PC-9 (cell line): ENCODE measurements at regions not wholly inside any gene's neighbourhood (a gene's known extent, or its start where the extent isn't known, plus 50 kb on each side); places are given as distances from the start of the nearest gene placed in this dataset.

ENCODE experiments used
- BruUV-seq: library from RNA; stranded (reverse); fragments of 400-500 nt; replicated peaks from 2 replicates; lab custom pipeline; 2021; lab: Mats Ljungman, UMichigan
- CTCF ChIA-PET: fragments of 300-600 bp; sonication (Branson Sonifier 250); formaldehyde crosslinking; loops from one replicate; lab custom pipeline; 2022; ENCODE audit warnings: antibody characterized with exemption; lab: Charles Lee
- POLR2A ChIA-PET: fragments of 300-600 bp; sonication (Branson Sonifier 250); formaldehyde crosslinking; loops from one replicate; lab custom pipeline; 2022; ENCODE audit warnings: antibody characterized with exemption; ENCODE audit not compliant: unreplicated experiment; lab: Charles Lee
- DNase-seq, 2 experiments: peaks; one replicate each; pipeline versions ENCODE4 v3.0.0 to v3.0.0-alpha.2; 2015 to 2022; ENCODE audit warnings: mixed read lengths in 1 of 2
- H2AFZ ChIP-seq: fragments of 200-600 bp; sonication (generic); 2 replicates; pipeline ENCODE4 v1.8.1; 2017; ENCODE audit warnings: antibody characterized with exemption
- H3F3A ChIP-seq: fragments of 200-600 bp; sonication (generic); 2 replicates; pipeline ENCODE4 v1.8.1; 2017; ENCODE audit warnings: antibody characterized with exemption, mild to moderate bottlenecking, low read depth; ENCODE audit not compliant: insufficient read depth
- H3K27ac ChIP-seq: fragments of 200-600 bp; sonication (generic); 2 replicates; pipeline ENCODE4 v1.6.1; 2016; ENCODE audit warnings: mixed run types
- H3K27me3 ChIP-seq: fragments of 200-600 bp; sonication (generic); 2 replicates; pipeline ENCODE4 v1.6.1; 2016; ENCODE audit warnings: low read depth, mixed run types; ENCODE audit not compliant: insufficient read depth
- H3K36me3 ChIP-seq: fragments of 200-600 bp; sonication (generic); 2 replicates; pipeline ENCODE4 v1.6.1; 2016; ENCODE audit warnings: low read depth, mixed run types
- H3K4me1 ChIP-seq: fragments of 200-600 bp; sonication (generic); replicated peaks from 2 replicates; pipeline ENCODE4 v1.6.1; 2016; ENCODE audit warnings: mixed run types; ENCODE audit not compliant: insufficient read depth
- H3K4me2 ChIP-seq: fragments of 200-600 bp; sonication (generic); 2 replicates; pipeline ENCODE4 v1.6.1; 2017; ENCODE audit warnings: mixed run types
- H3K4me3 ChIP-seq: fragments of 200-600 bp; sonication (generic); 2 replicates; pipeline ENCODE4 v1.6.1; 2016; ENCODE audit warnings: mixed run types
- H3K79me2 ChIP-seq: fragments of 200-600 bp; sonication (generic); 2 replicates; pipeline ENCODE4 v1.6.1; 2017; ENCODE audit warnings: low read depth, mixed run types
- H3K9me2 ChIP-seq: fragments of 200-600 bp; sonication (generic); 2 replicates; pipeline ENCODE4 v1.8.1; 2017; ENCODE audit warnings: mild to moderate bottlenecking; ENCODE audit not compliant: insufficient read depth
- H3K9me3 ChIP-seq: fragments of 200-600 bp; sonication (generic); 2 replicates; pipeline ENCODE4 v1.8.1; 2016; ENCODE audit warnings: low read depth; ENCODE audit not compliant: insufficient read depth
- H4K20me1 ChIP-seq: fragments of 200-600 bp; sonication (generic); 2 replicates; pipeline ENCODE4 v1.8.1; 2017; ENCODE audit not compliant: insufficient read depth
- EZH2 ChIP-seq: fragments of 200-600 bp; sonication (generic); IDR thresholded peaks from 2 replicates; pipeline ENCODE4 v1.8.0; 2017; ENCODE audit warnings: antibody characterized with exemption, low read depth
- intact Hi-C: fragments of 100-400 bp; cut with micrococcal nuclease; formaldehyde crosslinking; loops from one replicate; pipeline ENCODE4 v1.10.0; 2022; ENCODE audit not compliant: unreplicated experiment
- TF ChIP-seq, protein P1 (sequence below): fragments of 200-600 bp; sonication (generic); conservative IDR thresholded peaks from 2 replicates; pipeline ENCODE4 v1.6.1; 2017; ENCODE audit warnings: mixed run types, antibody characterized with exemption, mild to moderate bottlenecking, moderate library complexity

DNA sequence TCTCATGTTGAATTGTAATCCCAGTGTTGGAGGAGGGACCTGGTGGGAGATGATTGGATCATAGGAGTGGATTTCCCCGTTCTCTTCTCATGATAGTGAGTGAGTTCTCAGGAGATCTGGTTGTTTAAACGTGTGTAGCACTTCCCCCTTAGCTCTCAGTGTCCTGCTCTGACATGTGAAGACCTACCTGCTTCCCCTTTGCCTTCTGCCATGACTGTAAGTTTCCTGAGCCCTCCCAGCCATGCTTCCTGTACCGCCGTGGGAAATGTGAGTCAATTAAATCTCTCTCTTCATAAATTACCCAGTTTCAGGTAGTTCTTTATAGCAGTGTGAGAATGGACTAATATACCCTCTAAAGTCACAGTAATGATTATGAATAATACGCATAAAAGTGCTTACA lies 248.4 kb upstream of the LRRC7 start:
- Histone ChIP-seq H3K27me3 (no peaks in the 10 kb centered on the region), H3K9me3 (no peaks in the 10 kb centered on the region), H3K79me2 (no peaks in the 10 kb centered on the region), H3K27ac (no peak overlapping the region), H3K36me3 (no peaks in the 10 kb centered on the region), H3K9me2 (no peaks in the 10 kb centered on the region), H3F3A (no peaks in the 10 kb centered on the region), H3K4me2 (no peak overlapping the region), H4K20me1 (no peaks in the 10 kb centered on the region), H3K4me3 (no peak overlapping the region), H2AFZ (no peak overlapping the region), H3K4me1 (no peaks in the 10 kb centered on the region)
- TF ChIP-seq EZH2, result no peak
- TF ChIP-seq, protein P1, sequence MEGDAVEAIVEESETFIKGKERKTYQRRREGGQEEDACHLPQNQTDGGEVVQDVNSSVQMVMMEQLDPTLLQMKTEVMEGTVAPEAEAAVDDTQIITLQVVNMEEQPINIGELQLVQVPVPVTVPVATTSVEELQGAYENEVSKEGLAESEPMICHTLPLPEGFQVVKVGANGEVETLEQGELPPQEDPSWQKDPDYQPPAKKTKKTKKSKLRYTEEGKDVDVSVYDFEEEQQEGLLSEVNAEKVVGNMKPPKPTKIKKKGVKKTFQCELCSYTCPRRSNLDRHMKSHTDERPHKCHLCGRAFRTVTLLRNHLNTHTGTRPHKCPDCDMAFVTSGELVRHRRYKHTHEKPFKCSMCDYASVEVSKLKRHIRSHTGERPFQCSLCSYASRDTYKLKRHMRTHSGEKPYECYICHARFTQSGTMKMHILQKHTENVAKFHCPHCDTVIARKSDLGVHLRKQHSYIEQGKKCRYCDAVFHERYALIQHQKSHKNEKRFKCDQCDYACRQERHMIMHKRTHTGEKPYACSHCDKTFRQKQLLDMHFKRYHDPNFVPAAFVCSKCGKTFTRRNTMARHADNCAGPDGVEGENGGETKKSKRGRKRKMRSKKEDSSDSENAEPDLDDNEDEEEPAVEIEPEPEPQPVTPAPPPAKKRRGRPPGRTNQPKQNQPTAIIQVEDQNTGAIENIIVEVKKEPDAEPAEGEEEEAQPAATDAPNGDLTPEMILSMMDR, result no peak
- BruUV-seq, result no TSS peak
- no peak for DNase-seq
- CTCF ChIA-PET, result no interaction called here
- intact Hi-C loops, result no loop called here
- POLR2A ChIA-PET, result no interaction called here

DNA sequence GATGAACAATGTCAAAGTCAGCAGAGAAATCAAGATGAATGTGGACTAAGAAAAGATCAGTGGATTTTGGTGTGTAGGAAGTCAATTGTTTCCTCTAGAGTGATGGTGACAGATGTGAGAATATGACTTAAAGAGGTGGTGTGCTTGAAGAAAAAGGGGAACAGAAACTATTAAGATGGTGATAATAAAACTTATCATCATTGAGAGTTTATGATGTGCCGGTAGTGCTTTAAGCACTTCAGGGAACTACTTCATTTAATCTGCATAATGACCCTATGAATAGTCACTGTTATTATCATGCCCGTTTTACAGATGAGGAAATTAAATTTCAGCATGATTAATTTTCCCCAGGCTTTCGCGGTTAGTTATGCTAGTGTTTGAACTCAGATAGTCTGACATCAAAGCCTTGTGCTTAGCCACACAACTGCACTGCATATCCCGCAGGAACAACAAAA lies 246.9 kb upstream of the LRRC7 start:
- Histone ChIP-seq H3K27me3 (no peaks in the 10 kb centered on the region), H3K36me3 (no peaks in the 10 kb centered on the region), H3K9me3 (no peaks in the 10 kb centered on the region), H3F3A (no peaks in the 10 kb centered on the region), H3K4me1 (no peaks in the 10 kb centered on the region), H3K4me2 (no peak overlapping the region), H3K4me3 (no peak overlapping the region), H4K20me1 (no peaks in the 10 kb centered on the region), H3K79me2 (no peaks in the 10 kb centered on the region), H3K9me2 (no peaks in the 10 kb centered on the region), H2AFZ (no peak overlapping the region), H3K27ac (no peak overlapping the region)
- ChIA-PET CTCF (no interaction called here), POLR2A (no interaction called here)
- no TSS peak for BruUV-seq
- TF ChIP-seq, protein P1, result no peak
- TF ChIP-seq EZH2, result no peak
- no peak for DNase-seq
- intact Hi-C loops, result no loop called here

DNA sequence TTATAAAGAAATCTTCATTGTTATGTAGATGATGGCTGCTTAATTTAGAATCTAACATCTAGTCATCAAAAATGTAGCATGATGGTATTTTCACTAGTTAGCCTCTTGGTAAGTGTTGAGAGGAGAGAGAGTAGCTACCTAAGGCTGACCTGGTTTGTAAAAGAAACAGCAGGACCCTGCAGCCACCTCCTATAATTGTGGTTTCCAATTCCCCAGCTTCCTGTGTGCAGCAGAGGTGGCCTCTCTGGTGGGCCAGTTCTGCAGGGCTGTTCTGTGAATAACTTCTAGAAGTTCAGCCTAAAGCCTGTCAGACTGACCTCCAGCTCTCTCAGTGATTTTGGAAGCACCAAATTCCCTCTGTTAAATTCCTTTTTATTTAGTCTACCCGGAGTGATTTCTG lies 246.4 kb upstream of the LRRC7 start:
- POLR2A ChIA-PET, result no interaction called here

More for the DNA sequence above, 246.4 kb upstream of the LRRC7 start:
- TF ChIP-seq, protein P1, result no peak
- no peak for TF ChIP-seq EZH2
- Histone ChIP-seq H3K36me3 (no peaks in the 10 kb centered on the region), H3K9me2 (no peaks in the 10 kb centered on the region), H3K27me3 (no peaks in the 10 kb centered on the region), H3K27ac (no peak overlapping the region), H2AFZ (no peak overlapping the region), H4K20me1 (no peaks in the 10 kb centered on the region), H3K4me2 (no peak overlapping the region), H3K4me1 (no peaks in the 10 kb centered on the region), H3K4me3 (no peak overlapping the region), H3K79me2 (no peaks in the 10 kb centered on the region), H3F3A (no peaks in the 10 kb centered on the region), H3K9me3 (no peaks in the 10 kb centered on the region)
- intact Hi-C loops, result no loop called here
- no TSS peak for BruUV-seq
- DNase-seq, result no peak
- CTCF ChIA-PET, result no interaction called here
